KMS-11 (cell line): ENCODE measurements at regions not wholly inside any gene's neighbourhood (a gene's known extent, or its start where the extent isn't known, plus 50 kb on each side); places are given as distances from the start of the nearest gene placed in this dataset.

Source experiments
- H2AFZ ChIP-seq: fragments of 200-600 bp; sonication (generic); 2 replicates; pipeline ENCODE4 v1.6.1; 2016; ENCODE audit warnings: antibody characterized with exemption, mixed run types, low read depth
- H3K27ac ChIP-seq: fragments of 200-600 bp; sonication (generic); 2 replicates; pipeline ENCODE4 v1.6.1; 2016; ENCODE audit warnings: mild to moderate bottlenecking, mixed run types
- H3K27me3 ChIP-seq: fragments of 200-600 bp; sonication (generic); 2 replicates; pipeline ENCODE4 v1.6.1; 2017; ENCODE audit warnings: mild to moderate bottlenecking, low read depth, mixed run types, moderate library complexity; ENCODE audit not compliant: insufficient read depth
- H3K36me3 ChIP-seq: fragments of 200-600 bp; sonication (generic); 2 replicates; pipeline ENCODE4 v1.6.1; 2017; ENCODE audit warnings: mild to moderate bottlenecking, mixed run types; ENCODE audit not compliant: insufficient read depth
- H3K4me1 ChIP-seq: fragments of 200-600 bp; sonication (generic); 2 replicates; pipeline ENCODE4 v1.6.1; 2016; ENCODE audit warnings: mild to moderate bottlenecking, low read depth, mixed run types; ENCODE audit not compliant: poor library complexity, severe bottlenecking
- H3K4me2 ChIP-seq: fragments of 200-600 bp; sonication (generic); 2 replicates; pipeline ENCODE4 v1.7.0; 2016; ENCODE audit warnings: mild to moderate bottlenecking, mixed run types
- H3K4me3 ChIP-seq: fragments of 200-600 bp; sonication (generic); IDR thresholded peaks from 2 replicates; pipeline ENCODE4 v1.6.1; 2017; ENCODE audit warnings: low read depth, low read length, mixed read lengths; ENCODE audit not compliant: insufficient read depth
- H3K79me2 ChIP-seq: fragments of 200-600 bp; sonication (generic); 2 replicates; pipeline ENCODE4 v1.6.1; 2016; ENCODE audit warnings: low read depth, mixed run types; ENCODE audit not compliant: insufficient read depth
- H3K9ac ChIP-seq: fragments of 200-600 bp; sonication (generic); 2 replicates; pipeline ENCODE4 v1.6.1; 2016; ENCODE audit warnings: mild to moderate bottlenecking, mixed run types
- H4K20me1 ChIP-seq: fragments of 200-600 bp; sonication (generic); 2 replicates; pipeline ENCODE4 v1.6.1; 2016; ENCODE audit warnings: mild to moderate bottlenecking, mixed run types; ENCODE audit not compliant: insufficient read depth
- TF ChIP-seq, protein P1 (sequence below): fragments of 200-600 bp; sonication (generic); conservative IDR thresholded peaks from 2 replicates; pipeline ENCODE4 v1.6.1; 2017; ENCODE audit warnings: low read depth, mild to moderate bottlenecking, antibody characterized with exemption, low read length, moderate library complexity, mixed read lengths

DNA sequence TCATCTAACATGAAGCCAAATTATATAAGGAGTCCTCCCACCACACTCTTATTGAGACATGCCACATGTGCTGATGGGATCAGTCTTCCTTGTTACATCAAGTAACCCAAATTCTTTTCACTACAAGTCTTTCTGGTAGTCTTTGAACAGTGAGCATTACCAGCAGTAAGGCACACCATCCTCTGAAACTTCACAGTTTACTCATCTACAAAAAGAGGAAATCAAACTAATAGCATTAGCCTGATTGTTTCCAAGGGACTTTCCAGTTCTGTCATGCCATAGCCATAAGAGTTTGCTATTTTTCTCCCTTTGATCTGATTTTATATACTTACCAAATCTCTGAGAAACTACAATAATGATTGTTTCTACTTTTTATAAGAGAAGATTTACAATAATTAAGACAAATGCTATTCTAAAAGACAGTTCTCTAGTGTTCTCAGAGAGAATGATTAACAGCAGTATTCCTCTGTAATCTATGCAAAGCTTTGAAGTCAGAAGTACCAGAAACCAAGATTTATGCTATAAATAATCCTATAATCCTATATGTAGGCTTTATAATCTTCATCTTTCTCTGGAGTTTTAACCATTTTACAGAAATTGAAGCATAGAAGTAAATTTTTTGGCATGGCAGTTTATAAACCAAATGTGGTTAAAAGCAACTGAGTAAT lies 166.2 kb upstream of the ACO1 start:
- no peaks in the 10 kb centered on the region for H3K36me3 ChIP-seq
- no peaks in the 10 kb centered on the region for H3K27me3 ChIP-seq
- H3K9ac ChIP-seq = no peak overlapping the region
- H3K4me3 ChIP-seq = no peak overlapping the region
- 0 out of 2 replicates have a peak overlapping the region, but pooled peaks have one; percentile 30 for H3K4me2 ChIP-seq
- H3K27ac ChIP-seq = peak overlapping the region; percentile 26; the same call in 1 of the 2 replicates
- H3K79me2 ChIP-seq = no peaks in the 10 kb centered on the region
- H2AFZ ChIP-seq = peak overlapping the region; percentile 11; the same call in 1 of the 2 replicates
- TF ChIP-seq, protein P1, sequence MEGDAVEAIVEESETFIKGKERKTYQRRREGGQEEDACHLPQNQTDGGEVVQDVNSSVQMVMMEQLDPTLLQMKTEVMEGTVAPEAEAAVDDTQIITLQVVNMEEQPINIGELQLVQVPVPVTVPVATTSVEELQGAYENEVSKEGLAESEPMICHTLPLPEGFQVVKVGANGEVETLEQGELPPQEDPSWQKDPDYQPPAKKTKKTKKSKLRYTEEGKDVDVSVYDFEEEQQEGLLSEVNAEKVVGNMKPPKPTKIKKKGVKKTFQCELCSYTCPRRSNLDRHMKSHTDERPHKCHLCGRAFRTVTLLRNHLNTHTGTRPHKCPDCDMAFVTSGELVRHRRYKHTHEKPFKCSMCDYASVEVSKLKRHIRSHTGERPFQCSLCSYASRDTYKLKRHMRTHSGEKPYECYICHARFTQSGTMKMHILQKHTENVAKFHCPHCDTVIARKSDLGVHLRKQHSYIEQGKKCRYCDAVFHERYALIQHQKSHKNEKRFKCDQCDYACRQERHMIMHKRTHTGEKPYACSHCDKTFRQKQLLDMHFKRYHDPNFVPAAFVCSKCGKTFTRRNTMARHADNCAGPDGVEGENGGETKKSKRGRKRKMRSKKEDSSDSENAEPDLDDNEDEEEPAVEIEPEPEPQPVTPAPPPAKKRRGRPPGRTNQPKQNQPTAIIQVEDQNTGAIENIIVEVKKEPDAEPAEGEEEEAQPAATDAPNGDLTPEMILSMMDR = no peak
- no peaks in the 10 kb centered on the region for H4K20me1 ChIP-seq
- peaks cover 10% of the 10 kb centered on the region for H3K4me1 ChIP-seq

DNA sequence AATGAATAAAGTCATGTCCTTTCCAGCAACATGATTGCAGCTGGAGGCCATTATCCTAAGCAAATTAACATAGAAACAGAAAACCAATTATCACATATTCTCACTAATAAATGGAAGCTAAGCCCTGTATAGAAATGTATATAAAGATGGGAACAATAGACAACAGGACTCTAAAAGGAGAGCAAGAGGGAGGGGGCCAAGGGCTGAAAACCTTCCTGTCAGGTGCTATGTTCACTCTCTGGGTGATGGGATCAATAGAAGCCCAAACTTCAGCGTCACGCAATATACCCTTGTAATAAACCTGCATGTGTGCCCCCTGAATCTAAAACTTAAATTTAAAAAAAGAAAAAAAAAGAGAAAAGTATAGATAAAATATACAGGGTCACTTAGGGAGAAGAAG lies 163.7 kb upstream of the ACO1 start:
- Histone ChIP-seq H3K4me1 (peaks cover 10% of the 10 kb centered on the region), H3K4me2 (no peak overlapping the region), H3K27me3 (no peaks in the 10 kb centered on the region), H3K79me2 (no peaks in the 10 kb centered on the region), H2AFZ (no peak overlapping the region), H3K4me3 (no peak overlapping the region), H3K36me3 (no peaks in the 10 kb centered on the region), H4K20me1 (no peaks in the 10 kb centered on the region), H3K9ac (no peak overlapping the region), H3K27ac (no peak overlapping the region)
- TF ChIP-seq, protein P1 = no peak

DNA sequence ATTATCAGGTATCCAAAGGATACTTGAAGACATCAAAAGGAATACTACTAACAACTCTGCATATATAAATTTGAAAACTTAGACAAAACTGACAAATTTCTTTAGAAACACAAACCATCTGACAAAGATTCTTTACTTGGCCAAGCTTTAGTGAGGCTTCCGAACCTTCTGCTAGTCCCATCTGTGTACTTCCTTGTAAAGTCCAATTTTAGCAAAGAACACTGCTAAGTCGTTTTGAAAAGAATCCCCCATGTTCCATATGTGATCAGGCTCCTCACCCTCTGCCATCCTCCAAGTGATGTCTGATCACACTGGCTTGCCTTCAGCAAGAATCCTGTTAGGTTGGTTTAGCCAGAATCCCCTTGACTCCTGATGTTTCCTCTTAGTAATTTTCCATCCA lies 150.0 kb upstream of the ACO1 start:
- Histone ChIP-seq H3K79me2 (no peaks in the 10 kb centered on the region), H3K4me2 (no peak overlapping the region), H3K27me3 (no peaks in the 10 kb centered on the region), H2AFZ (no peak overlapping the region), H4K20me1 (no peaks in the 10 kb centered on the region), H3K9ac (no peak overlapping the region), H3K4me3 (no peak overlapping the region), H3K4me1 (no peaks in the 10 kb centered on the region), H3K27ac (no peak overlapping the region), H3K36me3 (no peaks in the 10 kb centered on the region)
- TF ChIP-seq, protein P1 = no peak

DNA sequence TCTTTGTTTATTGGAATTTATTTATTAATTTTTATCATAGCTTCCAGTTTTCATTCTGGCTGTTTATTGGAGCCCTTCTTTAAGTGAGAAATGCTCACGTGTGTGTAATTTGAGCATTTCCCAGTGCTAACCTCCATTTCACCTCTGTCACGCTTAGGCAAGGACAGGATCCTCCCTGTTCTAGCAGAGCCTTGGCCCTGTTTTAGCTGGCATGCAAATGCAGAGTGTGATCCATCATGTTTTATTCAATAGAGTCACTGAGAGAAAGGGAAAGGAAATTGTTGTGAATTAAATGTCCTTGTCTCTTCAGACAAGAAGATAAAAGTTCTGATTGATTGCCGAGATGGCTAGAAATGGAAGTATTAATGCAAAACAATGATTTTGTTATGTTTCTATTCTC lies 137.3 kb upstream of the ACO1 start:
- H3K9ac ChIP-seq = no peak overlapping the region

More for the DNA sequence above, 137.3 kb upstream of the ACO1 start:
- no peaks in the 10 kb centered on the region for H3K27me3 ChIP-seq
- H3K79me2 ChIP-seq = no peaks in the 10 kb centered on the region
- H3K4me3 ChIP-seq = no peak overlapping the region
- TF ChIP-seq, protein P1 = no peak
- H3K4me2 ChIP-seq = no peak overlapping the region
- no peak overlapping the region for H2AFZ ChIP-seq
- H3K4me1 ChIP-seq = peaks cover 3% of the 10 kb centered on the region
- no peak overlapping the region for H3K27ac ChIP-seq
- no peaks in the 10 kb centered on the region for H3K36me3 ChIP-seq
- no peaks in the 10 kb centered on the region for H4K20me1 ChIP-seq
